CD4-positive, CD25-positive, alpha-beta regulatory T cell (primary cell): ENCODE measurements at regions not wholly inside any gene's neighbourhood (a gene's known extent, or its start where the extent isn't known, plus 50 kb on each side); places are given as distances from the start of the nearest gene placed in this dataset.

Experiments
- ATAC-seq, 2 donors: fragments of 150-1000 bp; cut with Tn5 transposase; one replicate each; pipeline ENCODE4 v1.10.0; 2021; ENCODE audit warnings: low read depth in 2 of 2, moderate number of reproducible peaks in 2 of 2, moderate library complexity in 1 of 2
- DNase-seq, 3 donors: peaks; one replicate each; pipeline versions ENCODE4 v3.0.0 to v3.0.0-alpha.2; 2012 to 2022; ENCODE audit warnings: mixed read lengths in 1 of 3
- H3K27ac ChIP-seq: one replicate; pipeline ENCODE4 v1.7.0; 2013; ENCODE audit warnings: mild to moderate bottlenecking, low read length; ENCODE audit not compliant: insufficient read depth, poor library complexity, severe bottlenecking
- H3K27me3 ChIP-seq: one replicate; pipeline ENCODE4 v1.7.0; 2013; ENCODE audit warnings: low read length; ENCODE audit not compliant: control insufficient read depth, insufficient read depth
- H3K36me3 ChIP-seq: one replicate; pipeline ENCODE4 v1.7.0; 2013; ENCODE audit warnings: mild to moderate bottlenecking, low read length, moderate library complexity; ENCODE audit not compliant: control insufficient read depth, insufficient read depth
- H3K4me1 ChIP-seq: 2 replicates; pipeline ENCODE4 v1.7.0; 2013; ENCODE audit warnings: mild to moderate bottlenecking, low read length; ENCODE audit not compliant: insufficient read depth, control insufficient read depth, poor library complexity, severe bottlenecking
- H3K4me3 ChIP-seq: one replicate; pipeline ENCODE4 v1.7.0; 2013; ENCODE audit warnings: low read depth, mild to moderate bottlenecking, low read length, moderate library complexity
- H3K9me3 ChIP-seq, 2 experiments: 1 replicate in 1 of 2; 2 replicates in 1 of 2; pipeline ENCODE4 v1.7.0; 2013; ENCODE audit warnings: low read length in 2 of 2, mild to moderate bottlenecking in 1 of 2, moderate library complexity in 1 of 2; ENCODE audit not compliant: control insufficient read depth in 2 of 2
- H3K27ac Mint-ChIP-seq, 3 donors: one replicate each; pipeline ENCODE4 v1.8.0; 2020 to 2022; ENCODE audit warnings: mild to moderate bottlenecking in 3 of 3, mixed read lengths in 3 of 3, moderate library complexity in 2 of 3
- H3K27me3 Mint-ChIP-seq: one replicate; pipeline ENCODE4 v1.8.0; 2022; ENCODE audit warnings: mild to moderate bottlenecking, mixed read lengths
- H3K36me3 Mint-ChIP-seq: one replicate; pipeline ENCODE4 v1.8.0; 2020; ENCODE audit warnings: mixed read lengths
- H3K4me1 Mint-ChIP-seq, 4 donors: one replicate each; pipeline ENCODE4 v1.8.0; 2020 to 2022; ENCODE audit warnings: mixed read lengths in 4 of 4, mild to moderate bottlenecking in 1 of 4
- H3K4me3 Mint-ChIP-seq, 4 donors: one replicate each; pipeline ENCODE4 v1.8.0; 2020 to 2022; ENCODE audit warnings: mild to moderate bottlenecking in 4 of 4, mixed read lengths in 4 of 4, moderate library complexity in 3 of 4
- H3K9me3 Mint-ChIP-seq, 7 donors: one replicate each; pipeline ENCODE4 v1.8.0; 2020 to 2022; ENCODE audit warnings: mixed read lengths in 7 of 7, mild to moderate bottlenecking in 3 of 7, moderate library complexity in 2 of 7

- Mint-ChIP-seq H3K4me1 (peaks cover 6 to 21% (median 13%) of the 10 kb centered on the region in 4 donors), H3K27me3 (peaks cover 5% of the 10 kb centered on the region), H3K27ac (peak overlapping the region in 1 of 3 donors; percentile 11), H3K9me3 (peaks cover 0 to 3% (median 0%) of the 10 kb centered on the region in 7 donors), H3K36me3 (peaks cover 7% of the 10 kb centered on the region), H3K4me3 (no peak overlapping the region)
- no peaks in the 10 kb centered on the region for H3K4me1 ChIP-seq
- no peak for ATAC-seq
- H3K27me3 ChIP-seq = no peaks in the 10 kb centered on the region
- H3K4me3 ChIP-seq = no peak overlapping the region
- H3K36me3 ChIP-seq = no peaks in the 10 kb centered on the region
- no peak for DNase-seq
- H3K9me3 ChIP-seq = no peaks in the 10 kb centered on the region
- no peak overlapping the region for H3K27ac ChIP-seq
Measured at GRCh38 chr14:98348505-98348904, 923.5 kb downstream of the BCL11B start.

- H3K27ac Mint-ChIP-seq = peak overlapping the region in 2 of 3 donors; percentile 22 to 55
Measured at GRCh38 chr14:98350213-98350612, 921.8 kb downstream of the BCL11B start.

GRCh38 chr14:98364961-98365360 lies 907.0 kb downstream of the BCL11B start:
- no peak overlapping the region for H3K4me3 ChIP-seq
- no peaks in the 10 kb centered on the region for H3K36me3 ChIP-seq
- H3K4me1 ChIP-seq = peaks cover 19% of the 10 kb centered on the region
- peaks cover 16 to 34% (median 23%) of the 10 kb centered on the region in 4 donors for H3K4me1 Mint-ChIP-seq
- peaks cover 2% of the 10 kb centered on the region for H3K36me3 Mint-ChIP-seq
- H3K4me3 Mint-ChIP-seq = no peak overlapping the region
- no peak for DNase-seq
- peaks cover 4% of the 10 kb centered on the region for H3K27me3 Mint-ChIP-seq
- peaks cover 0 to 5% (median 0%) of the 10 kb centered on the region in 7 donors for H3K9me3 Mint-ChIP-seq
- H3K27me3 ChIP-seq = no peaks in the 10 kb centered on the region
- H3K27ac Mint-ChIP-seq = no peak overlapping the region
- no peak overlapping the region for H3K27ac ChIP-seq
- no peak for ATAC-seq
- no peaks in the 10 kb centered on the region for H3K9me3 ChIP-seq

More at GRCh38 chr14:98350213-98350612, 921.8 kb downstream of the BCL11B start:
- no peak overlapping the region for H3K4me3 Mint-ChIP-seq
- ATAC-seq (no peak), DNase-seq (no peak)
- H3K27me3 Mint-ChIP-seq = peaks cover 5% of the 10 kb centered on the region
- H3K36me3 Mint-ChIP-seq = peaks cover 7% of the 10 kb centered on the region
- peaks cover 0 to 1% (median 0%) of the 10 kb centered on the region in 7 donors for H3K9me3 Mint-ChIP-seq
- Histone ChIP-seq H3K27me3 (no peaks in the 10 kb centered on the region), H3K36me3 (no peaks in the 10 kb centered on the region), H3K9me3 (no peaks in the 10 kb centered on the region), H3K27ac (no peak overlapping the region), H3K4me1 (no peaks in the 10 kb centered on the region), H3K4me3 (no peak overlapping the region)
- H3K4me1 Mint-ChIP-seq = peaks cover 6 to 20% (median 11%) of the 10 kb centered on the region in 4 donors

- ATAC-seq (no peak), DNase-seq (no peak)
- Histone ChIP-seq H3K4me3 (no peak overlapping the region), H3K9me3 (no peaks in the 10 kb centered on the region), H3K27ac (no peak overlapping the region), H3K27me3 (no peaks in the 10 kb centered on the region), H3K36me3 (no peaks in the 10 kb centered on the region), H3K4me1 (peaks cover 19% of the 10 kb centered on the region)
- peaks cover 15 to 41% (median 28%) of the 10 kb centered on the region in 4 donors for H3K4me1 Mint-ChIP-seq
- peaks cover 3% of the 10 kb centered on the region for H3K36me3 Mint-ChIP-seq
- H3K4me3 Mint-ChIP-seq = no peak overlapping the region
- H3K27ac Mint-ChIP-seq = peak overlapping the region in 1 of 3 donors; percentile 52
- peaks cover 0 to 8% (median 1%) of the 10 kb centered on the region in 7 donors for H3K9me3 Mint-ChIP-seq
- H3K27me3 Mint-ChIP-seq = peaks cover 4% of the 10 kb centered on the region
Measured at GRCh38 chr14:98366429-98366828, 905.6 kb downstream of the BCL11B start.

GRCh38 chr14:98368221-98368620 lies 903.8 kb downstream of the BCL11B start:
- ATAC-seq = no peak
- peak in 1 of 3 donors; percentile 15 for DNase-seq
- H3K27ac Mint-ChIP-seq = peak overlapping the region; percentile 52 to 86 (median 60)
- peaks cover 15 to 41% (median 25%) of the 10 kb centered on the region in 4 donors for H3K4me1 Mint-ChIP-seq
- Histone ChIP-seq H3K9me3 (no peaks in the 10 kb centered on the region), H3K27ac (no peak overlapping the region), H3K27me3 (no peaks in the 10 kb centered on the region), H3K4me1 (peaks cover 19% of the 10 kb centered on the region), H3K4me3 (no peak overlapping the region), H3K36me3 (no peaks in the 10 kb centered on the region)
- H3K27me3 Mint-ChIP-seq = peaks cover 4% of the 10 kb centered on the region
- H3K9me3 Mint-ChIP-seq = peaks cover 0 to 8% (median 1%) of the 10 kb centered on the region in 7 donors
- H3K36me3 Mint-ChIP-seq = peaks cover 3% of the 10 kb centered on the region
- peak overlapping the region in 3 of 4 donors; percentile 56 to 71 (median 68) for H3K4me3 Mint-ChIP-seq

GRCh38 chr14:98368916-98369315 lies 903.1 kb downstream of the BCL11B start:
- Histone ChIP-seq H3K4me1 (peaks cover 19% of the 10 kb centered on the region), H3K27ac (no peak overlapping the region), H3K9me3 (no peaks in the 10 kb centered on the region), H3K36me3 (no peaks in the 10 kb centered on the region), H3K27me3 (no peaks in the 10 kb centered on the region), H3K4me3 (peak overlapping the region; percentile 4)
- ATAC-seq (no peak), DNase-seq (peak in 1 of 3 donors; percentile 4)
- Mint-ChIP-seq H3K27ac (peak overlapping the region; percentile 52 to 96 (median 60)), H3K27me3 (peaks cover 4% of the 10 kb centered on the region), H3K9me3 (peaks cover 0 to 8% (median 1%) of the 10 kb centered on the region in 7 donors), H3K4me3 (peak overlapping the region; percentile 5 to 71 (median 62)), H3K4me1 (peaks cover 18 to 42% (median 25%) of the 10 kb centered on the region in 4 donors), H3K36me3 (peaks cover 3% of the 10 kb centered on the region)

- Mint-ChIP-seq H3K36me3 (peaks cover 3% of the 10 kb centered on the region), H3K4me1 (peaks cover 20 to 45% (median 25%) of the 10 kb centered on the region in 4 donors), H3K9me3 (peaks cover 0 to 8% (median 1%) of the 10 kb centered on the region in 7 donors), H3K4me3 (peak overlapping the region in 3 of 4 donors; percentile 56 to 71 (median 68)), H3K27me3 (peaks cover 4% of the 10 kb centered on the region), H3K27ac (peak overlapping the region; percentile 52 to 60 (median 60))
- peak in 1 of 2 donors; percentile 56 for ATAC-seq
- Histone ChIP-seq H3K4me1 (peaks cover 19% of the 10 kb centered on the region), H3K36me3 (no peaks in the 10 kb centered on the region), H3K9me3 (no peaks in the 10 kb centered on the region), H3K4me3 (no peak overlapping the region), H3K27me3 (no peaks in the 10 kb centered on the region), H3K27ac (no peak overlapping the region)
- DNase-seq = peak in 1 of 3 donors; percentile 22
Measured at GRCh38 chr14:98369344-98369743, 902.7 kb downstream of the BCL11B start.

GRCh38 chr14:98370352-98370751 lies 901.6 kb downstream of the BCL11B start:
- H3K27me3 Mint-ChIP-seq = peaks cover 4% of the 10 kb centered on the region
- H3K4me3 Mint-ChIP-seq = no peak overlapping the region
- peaks cover 0 to 8% (median 1%) of the 10 kb centered on the region in 7 donors for H3K9me3 Mint-ChIP-seq
- H3K27ac Mint-ChIP-seq = peak overlapping the region in 1 of 3 donors; percentile 33
- no peak overlapping the region for H3K27ac ChIP-seq
- DNase-seq (no peak), ATAC-seq (no peak)
- H3K36me3 Mint-ChIP-seq = peaks cover 3% of the 10 kb centered on the region
- no peaks in the 10 kb centered on the region for H3K36me3 ChIP-seq
- H3K4me3 ChIP-seq = no peak overlapping the region
- H3K9me3 ChIP-seq = no peaks in the 10 kb centered on the region
- peaks cover 20 to 44% (median 25%) of the 10 kb centered on the region in 4 donors for H3K4me1 Mint-ChIP-seq
- H3K27me3 ChIP-seq = no peaks in the 10 kb centered on the region
- peaks cover 19% of the 10 kb centered on the region for H3K4me1 ChIP-seq
